NCI-H774 (cell line): ENCODE measurements at regions not wholly inside any gene's neighbourhood (a gene's known extent, or its start where the extent isn't known, plus 50 kb on each side); places are given as distances from the start of the nearest gene placed in this dataset.

Source experiments
- DNase-seq: peaks from one replicate; lab custom pipeline; 2025; lab: John Stamatoyannopoulos, UW

- no peak for DNase-seq
These were observed 105.3 kb downstream of the AKAIN1 start for GRCh38 chr18:5091741-5092140.

GRCh38 chr18:5075297-5075696, 121.8 kb downstream of the AKAIN1 start:
- no peak for DNase-seq

GRCh38 chr18:5073026-5073944, 123.8 kb downstream of the AKAIN1 start:
- DNase-seq: peak; percentile 5

- no peak for DNase-seq
These were observed 128.2 kb downstream of the AKAIN1 start for GRCh38 chr18:5068851-5069250.

GRCh38 chr18:5066380-5066977, 130.6 kb downstream of the AKAIN1 start:
- no peak for DNase-seq

- DNase-seq: no peak
These were observed 131.4 kb downstream of the AKAIN1 start for GRCh38 chr18:5065615-5066014.

- DNase-seq: no peak
These were observed 132.2 kb downstream of the AKAIN1 start for GRCh38 chr18:5064841-5065370.

- DNase-seq: no peak
These were observed 135.3 kb downstream of the AKAIN1 start for GRCh38 chr18:5061785-5062184.

- no peak for DNase-seq
These were observed 136.5 kb downstream of the AKAIN1 start for GRCh38 chr18:5060543-5060942.

- DNase-seq: no peak
These were observed 137.4 kb downstream of the AKAIN1 start for GRCh38 chr18:5059696-5060032.

GRCh38 chr18:5058768-5059695, 138.0 kb downstream of the AKAIN1 start:
- DNase-seq: no peak

- peak; percentile 19 for DNase-seq
These were observed 139.4 kb downstream of the AKAIN1 start for GRCh38 chr18:5057386-5058348.

- DNase-seq: no peak
These were observed 144.6 kb downstream of the AKAIN1 start for GRCh38 chr18:5052491-5052890.

GRCh38 chr18:5051207-5051606, 145.8 kb downstream of the AKAIN1 start:
- no peak for DNase-seq

- no peak for DNase-seq
These were observed 147.9 kb downstream of the AKAIN1 start for GRCh38 chr18:5049124-5049523.

GRCh38 chr18:5040476-5040875, 156.6 kb downstream of the AKAIN1 start:
- DNase-seq: no peak

GRCh38 chr18:5036523-5036922, 160.5 kb downstream of the AKAIN1 start:
- no peak for DNase-seq

GRCh38 chr18:5031216-5031615, 165.8 kb downstream of the AKAIN1 start:
- no peak for DNase-seq

- no peak for DNase-seq
These were observed 166.4 kb downstream of the AKAIN1 start for GRCh38 chr18:5030636-5031035.

- DNase-seq: no peak
These were observed 167.5 kb downstream of the AKAIN1 start for GRCh38 chr18:5029592-5029991.

- no peak for DNase-seq
These were observed 172.3 kb downstream of the AKAIN1 start for GRCh38 chr18:5024741-5025140.
